GM12878 (cell line): ENCODE measurements at regions not wholly inside any gene's neighbourhood (a gene's known extent, or its start where the extent isn't known, plus 50 kb on each side); places are given as distances from the start of the nearest gene placed in this dataset.

Experiments
- ATAC-seq: fragments of 200-7000 bp; cut with Tn5 transposase; 3 replicates; pipeline ENCODE4 v1.9.1; 2020; ENCODE audit warnings: mild to moderate bottlenecking, moderate library complexity
- BruUV-seq: library from RNA; stranded (reverse); fragments of 400-500 nt; replicated peaks from 2 replicates; lab custom pipeline; 2021; lab: Mats Ljungman, UMichigan
- CTCF ChIA-PET: fragments of 300-600 bp; sonication (Branson Sonifier 250); formaldehyde crosslinking; extraction: SDS; loops from one replicate; lab custom pipeline; 2021; ENCODE audit warnings: inconsistent platforms; lab: Yijun Ruan, JAX
- POLR2A ChIA-PET: fragments of 350-600 bp; formaldehyde crosslinking; extraction: SDS; loops from one replicate; lab custom pipeline; 2021; ENCODE audit warnings: inconsistent platforms; lab: Charles Lee
- RAD21 ChIA-PET: fragments of 300-600 bp; sonication (Branson Sonifier 250); formaldehyde crosslinking; loops from one replicate; lab custom pipeline; 2023; ENCODE audit warnings: antibody characterized with exemption; ENCODE audit not compliant: unreplicated experiment; lab: Charles Lee
- SMC1A ChIA-PET: fragments of 300-600 bp; sonication (Branson Sonifier 250); formaldehyde crosslinking; loops from one replicate; lab custom pipeline; 2023; ENCODE audit not compliant: unreplicated experiment, uncharacterized antibody; lab: Charles Lee
- DNase-seq: peaks from one replicate; pipeline ENCODE4 v3.0.0-alpha.2; 2011; ENCODE audit warnings: low read depth, low spot score
- FAIRE-seq: peaks from 3 replicates; lab custom pipeline; 2011; peaks lifted over from hg19 to GRCh38; lab: Jason Lieb, UNC
- H2AFZ ChIP-seq: 2 replicates; pipeline ENCODE4 v1.6.0; 2011; ENCODE audit warnings: low read depth, low read length, control low read depth; ENCODE audit not compliant: control insufficient read depth
- H3K27ac ChIP-seq: 2 replicates; pipeline ENCODE4 v1.5.1; 2011; ENCODE audit warnings: control low read depth; ENCODE audit not compliant: control insufficient read depth, insufficient read depth
- H3K27me3 ChIP-seq, 2 experiments: replicated peaks in 1 of 2; 2 replicates each; pipeline versions ENCODE4 v1.6.0 to v1.6.1; 2011; ENCODE audit warnings: low read length in 1 of 2; ENCODE audit not compliant: control insufficient read depth in 2 of 2, insufficient read depth in 2 of 2
- H3K36me3 ChIP-seq, 2 experiments: 2 replicates each; pipeline ENCODE4 v1.5.1; 2011; ENCODE audit warnings: low read length in 1 of 2; ENCODE audit not compliant: control insufficient read depth in 2 of 2, insufficient read depth in 2 of 2
- H3K4me1 ChIP-seq: 2 replicates; pipeline ENCODE4 v1.6.1; 2011; ENCODE audit warnings: mild to moderate bottlenecking, low read length, moderate library complexity, mixed read lengths; ENCODE audit not compliant: control insufficient read depth, insufficient read depth
- H3K4me2 ChIP-seq: 2 replicates; pipeline ENCODE4 v1.6.0; 2011; ENCODE audit warnings: control low read depth; ENCODE audit not compliant: control insufficient read depth, insufficient read depth
- H3K4me3 ChIP-seq: fragments of 200-600 bp; sonication (generic); 2 replicates; pipeline ENCODE4 v1.5.1; 2016
- H3K79me2 ChIP-seq: 2 replicates; pipeline ENCODE4 v1.6.0; 2011; ENCODE audit warnings: low read length; ENCODE audit not compliant: control insufficient read depth, insufficient read depth
- H3K9ac ChIP-seq: 2 replicates; pipeline ENCODE4 v1.8.0; 2011; ENCODE audit warnings: low read length, control low read depth, mixed read lengths; ENCODE audit not compliant: control insufficient read depth, insufficient read depth
- H3K9me3 ChIP-seq: replicated peaks from 3 replicates; pipeline ENCODE4 v1.5.1; 2011; ENCODE audit warnings: mild to moderate bottlenecking, low read length; ENCODE audit not compliant: control insufficient read depth, insufficient read depth
- H4K20me1 ChIP-seq: 2 replicates; pipeline ENCODE4 v1.6.0; 2011; ENCODE audit not compliant: control insufficient read depth, insufficient read depth
- BHLHE40 ChIP-seq, 2 experiments: fragments of 450-650 bp in 1 of 2; IDR thresholded peaks; 2 replicates each; pipeline ENCODE4 v1.6.1; 2011 to 2017; ENCODE audit warnings: low read depth in 2 of 2, borderline replicate concordance in 1 of 2, improper control_type of control experiment in 1 of 2, low read length in 1 of 2, mild to moderate bottlenecking in 1 of 2
- CHD2 ChIP-seq: IDR thresholded peaks from 2 replicates; pipeline ENCODE4 v1.6.1; 2011; ENCODE audit warnings: low read depth, low read length, improper control_type of control experiment, borderline replicate concordance
- DPF2 ChIP-seq: fragments of 450-650 bp; IDR thresholded peaks from 2 replicates; pipeline ENCODE4 v1.6.1; 2017; ENCODE audit warnings: mild to moderate bottlenecking
- FOXM1 ChIP-seq: IDR thresholded peaks from 2 replicates; pipeline ENCODE4 v1.6.1; 2012; ENCODE audit warnings: low read depth, mild to moderate bottlenecking, inconsistent platforms, low read length, moderate library complexity
- NFXL1 ChIP-seq: fragments of 450-650 bp; IDR thresholded peaks from 2 replicates; pipeline ENCODE4 v1.6.1; 2017; ENCODE audit warnings: antibody characterized with exemption, mild to moderate bottlenecking, borderline replicate concordance
- NR2F1 ChIP-seq: fragments of 450-650 bp; conservative IDR thresholded peaks from 2 replicates; pipeline ENCODE4 v1.6.1; 2017; ENCODE audit warnings: mild to moderate bottlenecking
- POLR2A ChIP-seq: IDR thresholded peaks from 2 replicates; pipeline ENCODE4 v1.6.1; 2011; ENCODE audit warnings: low read depth, mild to moderate bottlenecking, low read length
- RAD51 ChIP-seq: fragments of 450-650 bp; IDR thresholded peaks from 2 replicates; pipeline ENCODE4 v1.6.1; 2016; ENCODE audit warnings: moderate library complexity, mild to moderate bottlenecking, inconsistent platforms
- SKIL ChIP-seq: fragments of 450-650 bp; IDR thresholded peaks from 2 replicates; pipeline ENCODE4 v1.6.1; 2017; ENCODE audit warnings: mild to moderate bottlenecking, low read depth, inconsistent platforms; ENCODE audit not compliant: poor library complexity, severe bottlenecking
- SPI1 ChIP-seq: IDR thresholded peaks from 2 replicates; pipeline ENCODE4 v1.6.1; 2011; ENCODE audit warnings: low read depth, mild to moderate bottlenecking, low read length, moderate library complexity, borderline replicate concordance; ENCODE audit not compliant: insufficient read depth
- STAT1 ChIP-seq: fragments of 450-650 bp; conservative IDR thresholded peaks from 2 replicates; pipeline ENCODE4 v1.6.1; 2014; ENCODE audit warnings: antibody characterized with exemption, mild to moderate bottlenecking
- TCF12 ChIP-seq: IDR thresholded peaks from 2 replicates; pipeline ENCODE4 v1.6.1; 2011; ENCODE audit warnings: low read depth, mild to moderate bottlenecking, low read length
- ZBED1 ChIP-seq: IDR thresholded peaks from 2 replicates; pipeline ENCODE4 v1.6.1; 2016; ENCODE audit warnings: borderline replicate concordance
- in situ Hi-C: fragments of 300-500 bp; cut with MboI; formaldehyde crosslinking; loops from 9 replicates; pipeline ENCODE4 v1.14.3; 2018; ENCODE audit warnings: mixed read lengths
- intact Hi-C: fragments of 100-400 bp; cut with micrococcal nuclease; formaldehyde crosslinking; loops from one replicate; pipeline ENCODE4 v1.14.2; 2022; ENCODE audit not compliant: unreplicated experiment

- in situ Hi-C loops (loop anchor here (5.0 kb wide), 2 partner anchors 108 to 133 kb away; no protein-coding TSS in a partner anchor), intact Hi-C loops (no loop called here)
- TF ChIP-seq SKIL (no peak), NR2F1 (no peak), CHD2 (no peak), TCF12 (no peak), RAD51 (peak; percentile 70; the same call in 1 of the 2 replicates), STAT1 (no peak), FOXM1 (no peak), SPI1 (peak; percentile 31; the same call in 1 of the 2 replicates), BHLHE40 (IDR thresholded peaks at IDR 0.05; ENCODE audit: borderline replicate concordance in 1 of 2, low read depth in 2 of 2, low read length in 1 of 2) (no peak), ZBED1 (no peak), DPF2 (peak; percentile 32; the same call in 1 of the 2 replicates), POLR2A (no peak), NFXL1 (no peak)
- DNase-seq: no peak
- Histone ChIP-seq H3K27me3 (no peaks in the 10 kb centered on the region; a peak in 1 of 4 replicates), H3K27ac (no peak overlapping the region), H4K20me1 (no peaks in the 10 kb centered on the region), H3K4me1 (no peaks in the 10 kb centered on the region; the same call in 1 of the 2 replicates), H3K9ac (no peak overlapping the region), H2AFZ (no peak overlapping the region), H3K4me3 (no peak overlapping the region), H3K36me3 (no peaks in the 10 kb centered on the region), H3K9me3 (no peaks in the 10 kb centered on the region), H3K79me2 (no peaks in the 10 kb centered on the region), H3K4me2 (no peak overlapping the region)
- ChIA-PET RAD21 (interaction anchor here (0.7 to 7.2 kb wide), 6 partner anchors 70 to 239 kb away, joined by 3 to 132 read pairs (median 6); no protein-coding TSS in a partner anchor), POLR2A (interaction anchor here (2.2 to 2.4 kb wide), 2 partner anchors 20 to 71 kb away, joined by 5 to 7 read pairs; no protein-coding TSS in a partner anchor), CTCF (interaction anchor here (0.7 to 9.9 kb wide), 9 partner anchors 13 to 148 kb away, joined by 3 to 207 read pairs (median 5); no protein-coding TSS in a partner anchor), SMC1A (interaction anchor here (0.6 to 8.2 kb wide), 10 partner anchors 28 to 169 kb away, joined by 3 to 82 read pairs (median 9); no protein-coding TSS in a partner anchor)
- ATAC-seq: peak; percentile 48; the same call in 2 of the 3 replicates
- peak; percentile 89 for FAIRE-seq
- no TSS peak for BruUV-seq
These were observed 74.8 kb upstream of the ECE1 start for GRCh38 chr1:21365036-21365435.
